Psoas muscle (tissue), 7 donors: ENCODE measurements at regions not wholly inside any gene's neighbourhood (a gene's known extent, or its start where the extent isn't known, plus 50 kb on each side); places are given as distances from the start of the nearest gene placed in this dataset.

Experiments
- ATAC-seq, 4 donors: fragments of 200-7000 bp; cut with Tn5 transposase; one replicate each; pipeline ENCODE4 v1.9.1; 2020; ENCODE audit warnings: moderate library complexity in 3 of 4, mild to moderate bottlenecking in 2 of 4
- DNase-seq, 2 donors: peaks; one replicate each; pipeline ENCODE4 v3.0.0-alpha.2; 2020
- H3K27ac ChIP-seq: fragments of 200-600 bp; one replicate; pipeline ENCODE4 v1.8.0; 2022
- H3K27me3 ChIP-seq, 3 donors: fragments of 200-600 bp in 1 of 3; one replicate each; pipeline versions ENCODE4 v1.6.1 to v1.8.0; 2013 to 2022; ENCODE audit warnings: low read length in 2 of 3, mild to moderate bottlenecking in 2 of 3, moderate library complexity in 1 of 3; ENCODE audit not compliant: insufficient read depth in 3 of 3
- H3K36me3 ChIP-seq, 2 donors: fragments of 200-600 bp in 1 of 2; one replicate each; pipeline versions ENCODE4 v1.6.1 to v1.8.0; 2013 to 2022; ENCODE audit warnings: low read depth in 1 of 2, mild to moderate bottlenecking in 1 of 2, moderate library complexity in 1 of 2; ENCODE audit not compliant: insufficient read depth in 1 of 2
- H3K4me1 ChIP-seq: fragments of 200-600 bp; one replicate; pipeline ENCODE4 v1.8.0; 2022
- H3K4me3 ChIP-seq: fragments of 200-600 bp; one replicate; pipeline ENCODE4 v1.8.0; 2022; ENCODE audit warnings: mild to moderate bottlenecking
- H3K9me3 ChIP-seq: fragments of 200-600 bp; one replicate; pipeline ENCODE4 v1.8.0; 2022
- CTCF ChIP-seq: fragments of 200-600 bp; IDR thresholded peaks from one replicate; pipeline ENCODE4 v1.8.0; 2022; ENCODE audit warnings: antibody characterized with exemption
- WGBS, 3 donors: extraction: QIAGEN DNeasy Blood & Tissue Kit; methylation state at CpG; one replicate each; pipeline versions ENCODE4 v1.1.6 to v1.1.7; 2013; 5-methylcytosine and 5-hydroxymethylcytosine counted together
- intact Hi-C, 2 donors: fragments of 100-400 bp; cut with DNase I; formaldehyde crosslinking; loops; one replicate each; pipeline versions ENCODE4 v1.11.0 to v1.14.2; 2022
- donor health status: healthy with polysubstance abuse.
- donor health status: DM: no; HTN: no; CAD: no; lungs with moderate emphysema.
- donor health status: Bipolar disorder and iron deficiency.
- donor health status: healthy.
- donor health status: DM: yes; HTN: yes; CAD: no.
- donor health status: DM: no; HTN: no; CAD: no.
- donor health status: DM: yes; HTN: yes; CAD: no.

- Histone ChIP-seq H3K27me3 (no peaks in the 10 kb centered on the region), H3K4me3 (no peak overlapping the region), H3K4me1 (no peaks in the 10 kb centered on the region), H3K36me3 (no peaks in the 10 kb centered on the region), H3K27ac (no peak overlapping the region), H3K9me3 (no peaks in the 10 kb centered on the region)
- no peak for DNase-seq
- 49 to 61% (median 59%) methylated on average over 2 of the region's 2 CpGs for WGBS, 3 donors
- TF ChIP-seq CTCF, result no peak
- intact Hi-C loops, result no loop called here
- no peak for ATAC-seq
Measured at GRCh38 chr6:147078602-147079001, 125.6 kb upstream of the STXBP5 start.

GRCh38 chr6:147080225-147080624, 124.0 kb upstream of the STXBP5 start:
- 74 to 81% (median 78%) methylated on average over 4 of the region's 4 CpGs for WGBS, 3 donors
- Histone ChIP-seq H3K27me3 (no peaks in the 10 kb centered on the region), H3K4me3 (no peak overlapping the region), H3K4me1 (no peaks in the 10 kb centered on the region), H3K36me3 (no peaks in the 10 kb centered on the region), H3K27ac (no peak overlapping the region), H3K9me3 (no peaks in the 10 kb centered on the region)
- DNase-seq, result no peak
- TF ChIP-seq CTCF, result no peak
- intact Hi-C loops, result no loop called here
- no peak for ATAC-seq

GRCh38 chr6:147081076-147081609, 123.1 kb upstream of the STXBP5 start:
- Histone ChIP-seq H3K27me3 (no peaks in the 10 kb centered on the region), H3K4me3 (no peak overlapping the region), H3K4me1 (no peaks in the 10 kb centered on the region), H3K36me3 (no peaks in the 10 kb centered on the region), H3K9me3 (no peaks in the 10 kb centered on the region), H3K27ac (no peak overlapping the region)
- no peak for TF ChIP-seq CTCF
- intact Hi-C loops, result no loop called here
- WGBS, 3 donors, result 79 to 88% (median 85%) methylated on average over 3 of the region's 3 CpGs
- DNase-seq, result no peak
- ATAC-seq, result no peak

GRCh38 chr6:147087641-147088040, 116.6 kb upstream of the STXBP5 start:
- Histone ChIP-seq H3K9me3 (no peaks in the 10 kb centered on the region), H3K4me1 (no peaks in the 10 kb centered on the region), H3K27me3 (no peaks in the 10 kb centered on the region), H3K27ac (no peak overlapping the region), H3K36me3 (no peaks in the 10 kb centered on the region), H3K4me3 (no peak overlapping the region)
- intact Hi-C loops, result no loop called here
- DNase-seq (no peak), ATAC-seq (no peak)
- no peak for TF ChIP-seq CTCF

- no peak for TF ChIP-seq CTCF
- intact Hi-C loops, result no loop called here
- no peak for ATAC-seq
Measured at GRCh38 chr6:147088861-147089260, 115.4 kb upstream of the STXBP5 start.

More at GRCh38 chr6:147088861-147089260, 115.4 kb upstream of the STXBP5 start:
- Histone ChIP-seq H3K9me3 (no peaks in the 10 kb centered on the region), H3K27ac (no peak overlapping the region), H3K27me3 (no peaks in the 10 kb centered on the region), H3K4me1 (no peaks in the 10 kb centered on the region), H3K36me3 (no peaks in the 10 kb centered on the region), H3K4me3 (no peak overlapping the region)
- 75 to 85% (median 81%) methylated on average over 1 of the region's 1 CpG for WGBS, 3 donors
- no peak for DNase-seq
